ENCODE measurements at regions not wholly inside any gene's neighbourhood (a gene's known extent, or its start where the extent isn't known, plus 50 kb on each side); places are given as distances from the start of the nearest gene placed in this dataset.
"Not testable (repeated sequence)": the region's sequence is repeated elsewhere in the genome, so short reads cannot be mapped to it uniquely, and the experiment has no call there.

DNA sequence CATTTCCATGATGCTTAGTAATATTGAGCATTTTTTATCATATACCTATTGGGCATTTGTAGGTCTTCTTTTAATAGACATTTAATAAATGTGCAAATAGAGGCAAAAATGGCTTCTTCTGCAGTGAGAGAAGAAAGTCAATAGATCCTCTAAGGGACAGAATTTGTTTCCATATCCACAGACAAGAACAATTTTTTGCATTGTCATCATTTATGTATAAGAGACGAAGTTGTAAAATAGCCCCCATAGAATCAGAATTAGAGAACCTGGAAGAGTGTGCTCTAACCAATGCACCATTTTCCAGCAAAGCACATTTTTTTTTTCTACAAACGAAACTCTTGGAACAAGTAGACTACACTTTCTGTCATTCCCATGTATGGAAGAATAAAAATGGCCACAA lies 365.1 kb upstream of the PDE3A start:
- DNase-seq (ENCODE audit: low spot score in 2 of 2) (no peak), FAIRE-seq (no peak)

DNA sequence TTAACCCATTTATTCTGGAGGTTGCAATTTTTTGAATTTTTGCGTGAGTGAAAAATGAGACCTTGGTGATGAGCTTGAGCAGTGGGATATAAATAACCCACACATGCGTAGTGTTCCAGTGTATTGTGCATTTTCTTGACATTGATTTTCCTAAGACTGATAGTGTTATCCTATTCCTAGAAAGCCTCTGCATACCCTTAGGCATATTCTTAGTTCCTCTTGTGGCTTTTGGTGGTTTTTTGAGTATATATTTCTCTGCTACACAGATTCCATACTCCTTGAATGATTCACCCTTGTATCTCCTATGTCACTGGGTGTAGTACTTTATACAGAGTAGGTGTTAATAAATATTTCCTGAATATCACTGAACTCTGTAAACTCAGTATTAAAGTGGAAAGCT lies 363.4 kb upstream of the PDE3A start:
- DNase-seq (ENCODE audit: low spot score in 2 of 2): no peak
- no peak for FAIRE-seq

DNA sequence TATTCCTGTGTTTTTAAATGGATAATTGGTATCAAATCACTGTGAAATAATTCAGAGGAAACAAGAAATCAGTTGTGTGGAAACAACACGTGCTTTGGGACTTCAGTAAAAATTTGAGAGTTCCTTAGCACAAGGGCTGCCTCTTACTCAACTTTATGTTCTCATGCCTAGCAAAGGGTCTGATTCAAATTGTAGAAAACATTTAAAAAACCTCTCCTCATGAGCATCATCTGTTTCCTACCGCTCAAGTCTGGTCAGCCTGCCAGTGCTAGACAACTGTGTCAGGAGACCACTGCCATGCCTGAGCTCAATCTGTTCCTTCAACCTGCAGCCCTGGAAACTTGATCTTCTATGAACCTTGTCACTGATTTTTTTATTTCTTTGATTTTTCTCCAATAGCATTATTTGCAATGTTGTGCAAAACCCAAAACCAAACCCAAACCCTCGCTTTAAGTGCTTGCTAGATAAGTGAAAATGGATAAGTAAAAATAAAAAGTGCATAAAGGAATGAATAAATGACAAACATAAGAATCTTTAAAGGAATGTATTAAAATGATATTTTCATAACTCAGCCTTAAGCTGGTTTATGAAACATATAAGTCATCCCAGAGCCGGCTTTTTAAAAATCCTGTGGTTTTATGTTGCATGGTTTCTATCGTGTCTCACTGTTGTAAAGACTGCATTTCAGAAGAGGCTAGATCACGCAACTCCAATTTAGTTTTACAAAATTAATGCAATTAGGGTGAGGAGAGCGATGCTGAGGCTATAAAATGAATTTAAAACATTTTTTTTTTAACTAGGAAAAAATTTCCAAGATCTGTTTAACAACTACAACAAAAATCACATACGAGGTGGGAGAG lies 361.2 kb upstream of the PDE3A start:
- no peak for DNase-seq (ENCODE audit: low spot score in 2 of 2)
- FAIRE-seq: no peak

DNA sequence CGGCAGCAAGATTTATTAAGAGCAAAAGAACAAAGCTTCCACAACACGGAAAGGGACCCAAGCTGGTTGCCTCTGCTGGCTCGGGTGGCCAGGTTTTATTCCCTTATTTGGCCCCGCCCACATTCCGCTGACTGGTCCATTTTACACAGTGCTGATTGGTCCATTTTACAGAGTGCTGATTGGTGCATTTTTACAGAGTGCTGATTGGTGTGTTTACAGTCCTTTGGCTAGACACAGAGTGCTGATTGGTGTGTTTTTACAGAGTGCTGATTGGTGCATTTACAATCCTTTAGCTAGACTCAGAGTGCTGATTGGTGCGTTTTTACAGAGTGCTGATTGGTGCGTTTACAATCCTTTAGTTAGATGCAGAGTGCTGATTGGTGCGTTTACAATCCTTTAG lies 358.4 kb upstream of the PDE3A start:
- DNase-seq (ENCODE audit: low spot score in 2 of 2); FAIRE-seq: not testable (repeated sequence)

DNA sequence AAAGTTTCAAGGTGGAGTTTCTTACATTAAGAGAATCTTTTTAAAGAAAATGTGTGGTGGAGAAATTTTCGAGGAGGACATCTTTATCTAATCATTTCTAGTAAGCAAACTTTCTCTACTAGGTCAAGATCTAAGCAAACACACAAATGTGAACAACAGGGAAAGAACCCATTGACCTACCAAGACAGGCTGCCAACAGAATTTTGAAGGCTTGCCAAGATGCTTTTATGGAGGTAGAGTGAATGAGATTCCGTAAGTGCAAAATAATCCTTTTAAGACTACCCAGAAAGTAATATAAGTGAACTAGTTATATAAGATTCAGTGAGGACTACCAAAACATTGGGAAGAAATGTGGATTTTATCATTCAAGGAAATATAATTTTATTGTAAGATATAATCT lies 357.1 kb upstream of the PDE3A start:
- DNase-seq (ENCODE audit: low spot score in 2 of 2) (no peak), FAIRE-seq (no peak)

DNA sequence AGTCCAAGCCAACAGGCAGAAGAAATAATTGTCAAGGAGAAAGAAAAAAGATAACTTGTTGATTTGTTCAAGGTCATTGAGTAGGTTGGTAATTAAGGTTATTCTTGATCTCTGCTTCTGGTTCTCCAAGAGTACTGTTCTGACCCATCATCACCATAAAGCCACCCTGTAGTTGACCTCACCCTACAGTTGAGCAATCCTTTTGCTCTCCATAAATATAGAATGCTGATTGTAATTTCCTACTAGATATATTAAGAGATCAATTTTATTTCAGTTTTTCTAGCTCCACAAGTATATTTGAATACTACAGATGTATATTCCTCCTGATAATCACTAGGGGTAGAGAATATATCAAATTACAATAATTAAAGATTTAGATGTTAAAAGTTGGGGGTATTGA lies 350.5 kb upstream of the PDE3A start:
- FAIRE-seq (no peak), DNase-seq (ENCODE audit: low spot score in 2 of 2) (no peak)

DNA sequence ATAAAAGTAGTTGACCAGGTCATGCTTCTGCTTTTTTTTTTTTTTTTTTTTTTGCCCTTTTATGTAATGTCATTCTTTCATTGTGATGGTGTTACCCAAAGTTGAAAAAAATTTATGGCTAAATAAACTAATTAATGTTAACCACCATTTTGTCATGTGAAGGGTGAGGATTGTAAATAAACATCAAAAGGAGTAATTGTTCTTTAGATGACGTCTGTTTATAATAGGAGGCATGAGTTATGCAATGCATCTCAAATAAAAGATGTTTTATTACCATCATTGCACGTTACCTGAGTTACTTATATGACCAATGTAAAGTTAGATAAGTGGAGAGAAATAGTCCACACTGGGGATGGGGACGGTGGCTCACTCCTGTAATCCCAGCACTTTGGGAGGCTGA lies 349.9 kb upstream of the PDE3A start:
- FAIRE-seq: no peak
- DNase-seq (ENCODE audit: low spot score in 2 of 2): no peak

DNA sequence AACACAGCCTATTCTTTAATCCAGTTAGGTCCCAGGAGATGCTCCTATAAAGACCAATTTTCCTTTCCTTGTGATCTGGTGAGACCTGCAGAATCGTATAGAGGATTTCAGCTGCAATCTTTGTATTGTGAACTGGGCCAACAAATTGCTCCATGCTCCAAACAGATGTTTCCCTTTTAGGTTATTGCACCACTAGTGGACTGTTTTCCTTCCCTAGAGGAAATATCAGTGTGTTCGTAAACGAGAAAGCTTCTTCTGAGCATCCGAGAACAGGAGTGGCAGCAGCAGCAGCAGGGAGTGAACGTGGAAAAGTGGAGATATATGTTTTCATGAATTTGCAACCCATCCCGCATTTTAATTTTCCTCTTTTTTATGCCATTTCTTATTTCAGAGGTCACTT lies 344.1 kb upstream of the PDE3A start:
- DNase-seq (ENCODE audit: low spot score in 2 of 2): no peak
- no peak for FAIRE-seq

DNA sequence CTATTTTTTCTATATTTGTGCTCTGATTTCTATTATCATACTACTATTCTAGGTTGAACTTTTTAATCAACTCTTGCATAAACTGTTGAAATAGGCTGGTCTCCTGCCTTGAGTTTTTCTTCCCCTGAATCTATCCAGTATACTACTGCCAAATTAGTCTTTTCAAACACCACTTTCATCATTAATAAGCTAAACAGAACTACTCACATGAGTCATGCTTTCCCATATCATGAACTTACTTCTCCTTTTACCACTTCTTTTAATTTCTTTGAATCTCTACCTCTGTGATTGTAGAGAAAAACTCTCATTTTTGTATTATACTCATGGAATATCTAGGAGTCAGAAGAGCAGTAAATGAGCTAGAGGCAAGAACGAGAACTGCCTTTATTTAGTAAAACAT lies 340.3 kb upstream of the PDE3A start:
- no peak for FAIRE-seq
- DNase-seq (ENCODE audit: low spot score in 2 of 2): no peak

DNA sequence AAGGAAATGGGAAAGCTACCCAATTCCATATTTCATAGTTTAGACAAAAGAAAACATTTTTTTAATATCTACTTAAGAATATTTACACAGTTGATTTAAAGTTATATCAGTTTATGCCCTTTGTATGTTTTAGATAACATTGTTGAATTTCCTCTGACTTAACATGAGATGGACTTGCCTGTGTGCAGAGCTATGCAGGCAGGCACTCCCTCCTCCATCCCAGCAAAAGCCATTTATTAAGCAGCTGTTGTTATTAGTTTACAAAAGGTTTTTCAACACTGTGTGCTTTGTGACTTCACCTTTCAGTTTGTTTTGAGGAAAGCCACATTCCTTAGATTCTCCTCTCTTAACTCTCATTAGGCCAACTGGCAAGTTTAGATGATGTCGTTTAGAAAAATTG lies 337.5 kb upstream of the PDE3A start:
- DNase-seq (ENCODE audit: low spot score in 2 of 2) (no peak), FAIRE-seq (no peak)

DNA sequence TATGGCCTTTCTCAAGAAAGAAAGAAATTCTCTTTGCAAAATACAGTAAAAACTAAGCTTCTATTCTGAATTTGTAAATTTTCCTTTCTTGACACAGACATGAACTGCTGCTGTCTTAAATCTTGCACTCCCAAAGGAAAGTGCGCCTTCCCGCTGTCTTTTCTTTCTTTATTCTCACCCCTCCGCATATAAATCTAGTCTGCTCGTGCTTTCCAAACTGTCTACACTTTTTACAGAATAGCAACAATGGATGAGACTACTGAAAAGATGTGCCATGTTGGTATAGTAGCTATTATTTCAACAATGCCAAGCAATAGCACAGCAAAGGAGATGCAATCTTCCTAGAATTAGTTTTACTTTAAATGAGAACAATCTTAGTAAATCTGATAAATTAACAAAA lies 328.8 kb upstream of the PDE3A start:
- no peak for DNase-seq (ENCODE audit: low spot score in 2 of 2)
- no peak for FAIRE-seq

DNA sequence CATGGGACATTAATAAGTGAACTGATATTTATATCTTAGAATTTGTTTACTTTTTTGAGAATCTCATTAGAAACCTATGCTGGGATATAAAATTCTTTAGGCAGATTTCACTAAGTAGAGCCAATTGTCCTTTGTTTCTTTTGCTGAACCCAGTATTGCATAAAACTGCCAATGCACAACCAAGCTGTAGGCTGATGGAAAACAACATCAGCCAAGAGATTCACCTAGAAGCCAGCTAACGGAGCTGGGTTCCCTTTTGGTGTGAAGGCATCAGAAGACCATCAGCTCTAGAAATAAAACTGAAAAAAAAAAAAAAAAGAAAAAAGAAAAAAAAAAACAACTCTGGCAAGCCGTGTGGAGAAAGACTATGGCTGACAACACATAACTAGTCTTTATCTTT lies 328.2 kb upstream of the PDE3A start:
- no peak for FAIRE-seq

DNA sequence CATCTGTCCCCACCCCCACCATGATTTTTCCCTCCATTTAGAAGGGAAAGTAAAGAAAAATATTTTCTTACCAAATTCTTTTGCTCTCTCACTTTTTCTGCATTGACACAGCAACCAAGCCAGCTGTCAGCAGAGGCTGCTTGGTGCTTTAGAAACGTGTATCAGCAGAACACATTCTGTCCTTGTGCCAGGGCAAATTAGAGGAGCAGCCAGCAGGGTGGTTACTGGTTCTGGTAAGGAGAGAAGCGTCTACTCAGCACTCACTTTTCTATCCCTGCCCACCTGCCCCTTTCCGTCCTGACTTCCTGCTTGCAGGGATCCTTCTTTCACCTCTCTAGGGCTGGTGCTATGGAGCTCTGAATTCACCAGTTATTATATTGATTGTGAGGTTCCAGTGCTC lies 327.5 kb upstream of the PDE3A start:
- no peak for FAIRE-seq
- no peak for DNase-seq (ENCODE audit: low spot score in 2 of 2)

More for the DNA sequence above, 328.2 kb upstream of the PDE3A start:
- DNase-seq (ENCODE audit: low spot score in 2 of 2): no peak

DNA sequence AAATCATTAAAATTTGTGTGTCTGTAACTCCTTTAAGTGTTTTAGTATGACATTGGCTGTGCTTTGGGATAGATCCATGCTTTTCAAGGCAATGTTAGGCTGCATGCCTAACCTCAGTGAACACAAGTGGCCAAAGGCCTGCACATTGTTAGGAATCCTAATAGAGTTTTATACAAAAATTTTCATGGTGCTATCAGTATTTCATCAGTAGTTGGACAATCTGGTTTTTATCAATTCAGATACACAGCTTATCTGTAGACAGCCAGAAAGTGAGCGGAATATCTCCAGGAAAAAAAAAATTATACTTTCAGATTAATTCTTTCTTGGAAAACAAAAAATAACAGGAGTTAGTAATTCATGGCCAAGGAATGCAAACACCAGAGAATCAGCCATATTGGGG lies 324.0 kb upstream of the PDE3A start:
- FAIRE-seq (no peak), DNase-seq (ENCODE audit: low spot score in 2 of 2) (no peak)

DNA sequence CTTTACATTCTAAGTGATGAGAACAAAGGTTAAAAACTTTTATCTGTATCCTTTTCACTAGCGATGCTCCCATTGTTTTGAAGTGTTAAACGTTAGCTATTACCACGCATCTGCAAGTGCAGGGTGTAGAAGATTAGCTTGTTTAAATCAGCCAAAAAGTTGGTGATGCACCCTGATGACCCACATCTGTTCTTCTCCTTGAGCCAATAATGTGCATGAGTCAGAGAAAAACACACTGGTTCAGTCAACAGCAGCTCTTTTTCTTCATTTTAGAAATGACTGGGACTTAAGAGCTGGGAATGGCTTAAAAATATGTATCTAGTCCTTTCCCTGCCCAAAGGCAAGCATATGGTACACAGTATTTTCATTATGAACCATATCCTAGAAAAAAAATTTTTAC lies 323.5 kb upstream of the PDE3A start:
- FAIRE-seq: no peak
- no peak for DNase-seq (ENCODE audit: low spot score in 2 of 2)

DNA sequence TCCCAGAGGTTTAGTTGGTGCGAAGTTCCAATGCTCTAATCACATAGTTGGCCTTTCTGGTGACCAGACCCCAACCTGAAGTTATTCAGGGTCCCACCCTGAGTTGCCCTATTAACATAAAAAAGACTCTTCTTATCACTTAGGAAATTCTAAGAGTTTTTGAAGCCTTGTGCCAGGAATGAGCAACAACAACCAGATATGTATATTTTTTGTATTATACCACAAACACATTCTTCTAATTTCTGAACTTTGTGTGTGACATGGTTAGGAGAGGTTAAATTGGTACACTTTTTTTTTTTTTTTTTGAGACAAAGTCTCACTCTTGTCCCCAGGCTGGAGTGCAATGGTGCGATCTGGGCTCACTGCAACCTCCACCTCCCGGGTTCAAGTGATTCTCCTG lies 320.4 kb upstream of the PDE3A start:
- DNase-seq (ENCODE audit: low spot score in 2 of 2): no peak
- no peak for FAIRE-seq

DNA sequence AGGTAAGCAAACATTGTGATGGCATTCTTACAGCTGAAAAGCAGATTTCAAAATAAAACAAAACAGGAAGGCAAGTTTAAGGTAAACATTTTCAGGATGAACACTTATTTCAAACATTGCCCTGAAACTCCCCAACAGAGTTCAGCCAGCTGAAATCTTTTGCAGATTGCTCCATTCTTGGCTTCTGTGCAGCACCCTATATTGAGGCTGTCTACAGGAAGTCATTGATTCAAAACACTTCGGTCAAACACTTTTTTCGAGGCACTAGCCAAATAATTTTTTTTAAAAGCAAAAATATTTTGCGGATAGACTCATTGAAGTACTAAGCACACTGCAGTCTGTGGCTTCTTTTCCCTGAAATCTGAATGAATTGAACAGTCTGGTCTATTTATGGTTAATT lies 318.1 kb upstream of the PDE3A start:
- FAIRE-seq (no peak), DNase-seq (ENCODE audit: low spot score in 2 of 2) (no peak)

DNA sequence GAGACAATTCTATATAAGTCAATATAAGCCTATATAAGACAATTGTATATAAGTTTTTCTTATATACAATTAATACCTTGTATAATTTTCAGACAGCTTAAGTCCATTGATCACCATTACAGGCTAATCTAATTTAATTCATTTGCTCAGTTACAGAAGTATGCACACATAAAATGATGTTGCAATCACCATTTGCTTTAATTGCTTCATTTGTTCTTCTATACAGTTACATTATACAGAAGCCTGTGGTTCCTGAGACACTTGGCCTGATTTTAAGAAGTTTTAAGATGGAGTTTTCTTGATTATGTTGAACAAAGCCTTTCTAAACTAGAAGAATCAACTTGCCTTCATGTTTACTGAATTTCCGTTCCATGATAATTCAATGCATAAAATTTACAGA lies 314.6 kb upstream of the PDE3A start:
- DNase-seq (ENCODE audit: low spot score in 2 of 2) (no peak), FAIRE-seq (no peak)

DNA sequence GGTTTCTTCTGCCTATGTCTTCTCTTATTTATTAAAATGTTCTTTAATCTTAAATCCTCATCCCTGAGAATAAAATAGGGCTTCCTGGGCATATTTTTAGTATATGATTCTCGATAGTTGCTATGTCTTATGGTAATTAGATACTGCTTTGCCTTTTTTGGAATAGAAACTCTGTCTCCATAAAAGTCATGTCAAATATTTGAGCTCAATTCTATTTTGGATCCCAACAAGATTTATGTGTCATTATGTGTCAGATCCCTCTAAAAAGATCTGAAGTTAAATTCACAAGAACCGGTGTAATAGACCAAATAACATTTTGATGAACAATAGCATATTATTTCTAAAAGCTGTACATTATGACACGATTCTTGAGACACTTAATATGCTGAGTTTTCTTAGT lies 312.5 kb upstream of the PDE3A start:
- no peak for DNase-seq (ENCODE audit: low spot score in 2 of 2)
- FAIRE-seq: no peak

DNA sequence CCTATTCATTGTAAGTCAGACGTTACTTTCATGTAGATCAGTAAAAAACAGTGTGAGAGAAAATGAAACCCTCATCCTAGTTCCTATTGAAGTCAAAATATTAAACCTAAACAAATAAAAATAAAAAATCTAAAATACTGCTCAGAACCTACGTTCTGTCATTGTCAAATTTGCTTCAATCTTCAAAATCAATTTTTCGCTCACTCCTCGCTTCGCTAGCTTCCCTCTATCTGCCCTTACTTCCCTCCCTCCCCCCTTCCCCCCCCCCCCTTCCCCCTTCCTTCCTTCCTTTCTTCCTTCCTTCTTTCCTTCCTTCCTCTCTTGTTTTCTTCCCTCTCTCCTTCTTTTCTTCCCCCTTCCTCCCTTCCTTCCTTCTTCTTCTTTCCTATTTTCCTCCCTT lies 310.9 kb upstream of the PDE3A start:
- FAIRE-seq (no peak), DNase-seq (ENCODE audit: low spot score in 2 of 2) (no peak)

DNA sequence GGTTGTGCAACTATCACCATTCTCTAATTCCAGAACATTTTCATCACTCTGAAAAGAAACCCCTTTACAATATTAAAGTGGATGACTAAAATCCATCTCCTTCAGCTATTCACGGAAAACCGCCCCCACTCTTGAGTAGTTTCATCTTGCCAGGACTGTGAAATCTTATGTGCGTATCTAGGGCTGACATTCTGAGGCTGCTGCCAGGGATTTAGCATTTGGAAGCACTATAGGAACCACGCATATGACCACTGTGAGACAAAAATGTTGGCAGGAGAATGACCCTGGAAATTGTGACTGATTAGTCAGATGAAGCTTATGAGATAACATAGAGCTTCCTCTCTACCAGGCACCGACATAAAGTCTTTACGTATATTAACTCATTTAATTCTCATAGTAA lies 305.2 kb upstream of the PDE3A start:
- peak in 1 of 2 donors; percentile 6 for DNase-seq (ENCODE audit: low spot score in 2 of 2)
- no peak for FAIRE-seq

DNA sequence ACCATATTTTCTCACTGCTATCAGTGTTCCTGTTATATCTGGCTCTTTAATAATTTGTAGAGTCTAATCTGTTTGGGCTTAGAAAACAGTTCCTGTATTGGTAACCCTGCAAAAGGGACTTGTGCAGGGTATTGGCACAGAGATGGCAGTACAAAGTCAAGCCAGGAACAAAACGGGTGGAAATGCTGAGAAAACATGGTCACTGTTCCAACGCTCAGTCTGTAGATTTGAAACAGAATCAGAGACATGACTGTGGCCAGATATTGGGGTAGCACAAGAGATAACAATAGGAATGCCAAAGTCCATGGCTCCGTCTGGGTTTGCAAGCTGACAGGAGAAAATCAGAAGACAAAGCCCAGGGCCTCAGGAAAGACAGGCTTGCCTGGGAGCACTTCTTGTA lies 290.7 kb upstream of the PDE3A start:
- FAIRE-seq (no peak), DNase-seq (ENCODE audit: low spot score in 2 of 2) (no peak)

DNA sequence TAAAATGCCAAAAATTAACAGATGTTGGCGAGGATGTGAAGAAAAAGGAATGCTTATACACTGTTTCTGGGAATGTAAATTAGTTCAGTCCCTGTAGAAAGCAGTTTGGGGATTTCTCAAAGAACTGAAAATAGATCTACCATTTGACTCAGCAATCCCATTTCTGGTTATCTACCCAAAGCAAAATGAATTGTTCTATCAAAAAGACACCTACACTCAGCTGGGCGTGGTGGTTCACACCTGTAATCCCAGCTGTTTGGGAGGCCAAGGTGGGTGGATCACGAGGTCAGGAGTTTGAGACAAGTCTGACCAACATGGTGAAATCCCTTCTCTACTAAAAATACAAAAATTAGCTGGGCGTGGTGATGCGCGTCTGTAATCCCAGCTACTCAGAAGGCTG lies 279.3 kb upstream of the PDE3A start:
- FAIRE-seq: no peak

More for the DNA sequence above, 279.3 kb upstream of the PDE3A start:
- DNase-seq (ENCODE audit: low spot score in 2 of 2): no peak

All from frontal cortex (tissue), 3 donors.